A549 (cell line): ENCODE measurements at regions not wholly inside any gene's neighbourhood (a gene's known extent, or its start where the extent isn't known, plus 50 kb on each side); places are given as distances from the start of the nearest gene placed in this dataset.

Experiments used
- ATAC-seq, 2 experiments: fragments of 200-7000 bp in 1 of 2; fragments of >200 bp in 1 of 2; cut with Nextera tagmentation in 1 of 2; cut with Tn5 transposase in 1 of 2; 3 replicates each; pipeline versions ENCODE4 v1.8.0 to v1.9.1; 2018 to 2020; ENCODE audit warnings: mild to moderate bottlenecking in 1 of 2, moderate library complexity in 1 of 2
- CTCF ChIA-PET: fragments of 300-600 bp; sonication (Branson Sonifier 250); formaldehyde crosslinking; extraction: SDS; loops from one replicate; lab custom pipeline; 2021; ENCODE audit warnings: antibody characterized with exemption, inconsistent platforms; lab: Yijun Ruan, JAX
- POLR2A ChIA-PET: fragments of 350-600 bp; formaldehyde crosslinking; extraction: SDS; loops from one replicate; lab custom pipeline; 2021; ENCODE audit warnings: antibody characterized with exemption, inconsistent platforms; lab: Yijun Ruan, JAX
- DNase-seq, 2 experiments: peaks; one replicate each; pipeline versions ENCODE4 v3.0.0 to v3.0.0-alpha.2; 2011 to 2016; ENCODE audit warnings: low read depth in 1 of 2, low spot score in 1 of 2
- FAIRE-seq: peaks from 2 replicates; lab custom pipeline; 2011; peaks lifted over from hg19 to GRCh38; lab: Jason Lieb, UNC
- H3K27ac ChIP-seq, 2 experiments: fragments of >200 bp; sonication (Bioruptor Twin); formaldehyde crosslinking; 3 replicates each; pipeline ENCODE4 v1.5.1; 2016 to 2017
- H3K4me1 ChIP-seq: fragments of >200 bp; sonication (Bioruptor Twin); formaldehyde crosslinking; 3 replicates; pipeline ENCODE4 v1.6.1; 2016
- H3K4me2 ChIP-seq: fragments of >200 bp; sonication (Bioruptor Twin); formaldehyde crosslinking; 3 replicates; pipeline ENCODE4 v1.6.1; 2016
- H3K4me3 ChIP-seq: fragments of >200 bp; sonication (Bioruptor Twin); formaldehyde crosslinking; 3 replicates; pipeline ENCODE4 v1.5.1; 2016
- H3K9me3 ChIP-seq: fragments of >200 bp; sonication (Bioruptor Twin); formaldehyde crosslinking; 3 replicates; pipeline ENCODE4 v1.6.1; 2016
- CEBPB ChIP-seq, 2 experiments: fragments of >200 bp in 1 of 2; sonication (Bioruptor Twin) in 1 of 2; formaldehyde crosslinking in 1 of 2; IDR thresholded peaks; 2 replicates each; pipeline ENCODE4 v1.6.1; 2012 to 2016
- FOSB ChIP-seq: fragments of 250-450 bp; sonication (Bioruptor Pico); IDR thresholded peaks from 2 replicates; pipeline ENCODE4 v1.5.0; 2020; ENCODE audit warnings: mild to moderate bottlenecking, moderate library complexity
- FOSL2 ChIP-seq, 2 experiments: fragments of 450-650 bp in 1 of 2; fragments of >200 bp in 1 of 2; sonication (Bioruptor Twin) in 1 of 2; formaldehyde crosslinking; IDR thresholded peaks; 2 replicates each; pipeline versions ENCODE4 v1.5.0 to v1.6.1; 2016 to 2020; ENCODE audit warnings: mild to moderate bottlenecking in 1 of 2, moderate library complexity in 1 of 2
- FOXS1 ChIP-seq: fragments of 250-450 bp; sonication (Bioruptor Pico); IDR thresholded peaks from 2 replicates; pipeline ENCODE4 v1.5.0; 2020; ENCODE audit warnings: mild to moderate bottlenecking, moderate library complexity
- HDAC2 ChIP-seq: fragments of 200-600 bp; sonication (generic); IDR thresholded peaks from 2 replicates; pipeline ENCODE4 v1.6.1; 2016
- HOXA7 ChIP-seq: fragments of 250-450 bp; sonication (Bioruptor Pico); IDR thresholded peaks from 2 replicates; pipeline ENCODE4 v1.5.0; 2020; ENCODE audit warnings: mild to moderate bottlenecking, moderate library complexity
- HOXB5 ChIP-seq: fragments of 250-450 bp; sonication (Bioruptor Pico); IDR thresholded peaks from 2 replicates; pipeline ENCODE4 v1.5.0; 2020; ENCODE audit warnings: mild to moderate bottlenecking, moderate library complexity
- JUNB ChIP-seq: fragments of >200 bp; sonication (Bioruptor Twin); formaldehyde crosslinking; IDR thresholded peaks from 2 replicates; pipeline ENCODE4 v1.6.1; 2016
- KDM5A ChIP-seq: fragments of 200-600 bp; sonication (generic); IDR thresholded peaks from 2 replicates; pipeline ENCODE4 v1.6.1; 2016; ENCODE audit warnings: antibody characterized with exemption, mild to moderate bottlenecking
- MAFK ChIP-seq: fragments of 450-650 bp; IDR thresholded peaks from 2 replicates; pipeline ENCODE4 v1.6.1; 2014; ENCODE audit not compliant: partially characterized antibody
- MAZ ChIP-seq: fragments of 150-350 bp; IDR thresholded peaks from 2 replicates; pipeline ENCODE4 v1.6.1; 2014; ENCODE audit warnings: antibody characterized with exemption, low read depth, low read length, borderline replicate concordance
- MYC ChIP-seq: IDR thresholded peaks from 2 replicates; pipeline ENCODE4 v1.6.1; 2012; ENCODE audit warnings: mild to moderate bottlenecking, inconsistent platforms, low read length, improper control_type of control experiment, borderline replicate concordance
- NFE2L2 ChIP-seq: fragments of 150-350 bp; conservative IDR thresholded peaks from 2 replicates; pipeline ENCODE4 v1.6.1; 2014; ENCODE audit warnings: low read length
- PHF8 ChIP-seq: fragments of 200-600 bp; sonication (generic); IDR thresholded peaks from 2 replicates; pipeline ENCODE4 v1.6.1; 2016; ENCODE audit warnings: low read depth, mild to moderate bottlenecking, antibody characterized with exemption, moderate library complexity, borderline replicate concordance
- RAD21 ChIP-seq, 2 experiments: fragments of >200 bp in 1 of 2; sonication (Bioruptor Twin) in 1 of 2; formaldehyde crosslinking in 1 of 2; IDR thresholded peaks in 1 of 2; conservative IDR thresholded peaks in 1 of 2; 2 replicates in 1 of 2; 3 replicates in 1 of 2; pipeline ENCODE4 v1.6.1; 2012 to 2018; ENCODE audit warnings: inconsistent platforms in 1 of 2
- RARB ChIP-seq: fragments of 250-450 bp; sonication (Bioruptor Pico); IDR thresholded peaks from 2 replicates; pipeline ENCODE4 v1.8.0; 2021; ENCODE audit warnings: mild to moderate bottlenecking, moderate library complexity
- RCOR1 ChIP-seq: fragments of 150-350 bp; IDR thresholded peaks from 2 replicates; pipeline ENCODE4 v1.6.1; 2014; ENCODE audit warnings: antibody characterized with exemption, low read length, low read depth
- ZSCAN20 ChIP-seq: fragments of 250-450 bp; sonication (Bioruptor Pico); IDR thresholded peaks from 2 replicates; pipeline ENCODE4 v1.8.0; 2022; ENCODE audit warnings: mild to moderate bottlenecking, moderate library complexity
- WGBS: methylation state at CpG from one replicate; pipeline ENCODE4 v1.1.6; 2017; ENCODE audit errors: missing lambda C conversion rate; 5-methylcytosine and 5-hydroxymethylcytosine counted together
- TF ChIP-seq, protein P1 (sequence below): fragments of >200 bp; sonication (Bioruptor Twin); formaldehyde crosslinking; IDR thresholded peaks from 3 replicates; pipeline ENCODE4 v1.5.1; 2016
- TF ChIP-seq, protein P2 (sequence below): IDR thresholded peaks from 2 replicates; pipeline ENCODE4 v1.6.1; 2012; ENCODE audit warnings: low read depth, borderline replicate concordance
- TF ChIP-seq, protein P3 (sequence below): fragments of 450-650 bp; IDR thresholded peaks from 2 replicates; pipeline ENCODE4 v1.6.1; 2014; ENCODE audit warnings: antibody characterized with exemption
- TF ChIP-seq, protein P4 (sequence below): IDR thresholded peaks from 2 replicates; pipeline ENCODE4 v1.6.1; 2012

DNA sequence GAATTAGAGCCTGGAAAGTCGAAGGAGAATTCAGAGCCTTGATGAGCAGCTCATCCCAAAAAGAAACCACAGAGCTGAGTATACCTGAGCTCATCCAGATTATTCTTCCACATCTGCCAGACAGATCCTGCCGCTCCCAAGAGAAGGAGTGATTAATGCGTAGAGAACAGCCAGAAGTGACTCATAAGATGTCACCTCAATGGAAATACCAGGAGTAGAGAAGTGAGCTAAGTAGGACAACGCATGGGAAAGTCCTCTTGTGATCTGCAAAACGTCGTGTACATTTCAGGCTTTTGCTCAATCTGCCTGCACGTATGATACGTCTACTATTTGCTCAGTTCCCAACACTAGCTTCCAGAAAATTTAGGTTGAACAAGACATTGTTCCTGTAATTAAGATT, 230.5 kb upstream of the AUTS2 start (continued):
- TF ChIP-seq, protein P1, sequence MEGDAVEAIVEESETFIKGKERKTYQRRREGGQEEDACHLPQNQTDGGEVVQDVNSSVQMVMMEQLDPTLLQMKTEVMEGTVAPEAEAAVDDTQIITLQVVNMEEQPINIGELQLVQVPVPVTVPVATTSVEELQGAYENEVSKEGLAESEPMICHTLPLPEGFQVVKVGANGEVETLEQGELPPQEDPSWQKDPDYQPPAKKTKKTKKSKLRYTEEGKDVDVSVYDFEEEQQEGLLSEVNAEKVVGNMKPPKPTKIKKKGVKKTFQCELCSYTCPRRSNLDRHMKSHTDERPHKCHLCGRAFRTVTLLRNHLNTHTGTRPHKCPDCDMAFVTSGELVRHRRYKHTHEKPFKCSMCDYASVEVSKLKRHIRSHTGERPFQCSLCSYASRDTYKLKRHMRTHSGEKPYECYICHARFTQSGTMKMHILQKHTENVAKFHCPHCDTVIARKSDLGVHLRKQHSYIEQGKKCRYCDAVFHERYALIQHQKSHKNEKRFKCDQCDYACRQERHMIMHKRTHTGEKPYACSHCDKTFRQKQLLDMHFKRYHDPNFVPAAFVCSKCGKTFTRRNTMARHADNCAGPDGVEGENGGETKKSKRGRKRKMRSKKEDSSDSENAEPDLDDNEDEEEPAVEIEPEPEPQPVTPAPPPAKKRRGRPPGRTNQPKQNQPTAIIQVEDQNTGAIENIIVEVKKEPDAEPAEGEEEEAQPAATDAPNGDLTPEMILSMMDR = no peak
- TF ChIP-seq CEBPB (IDR thresholded peaks at IDR 0.05) (0 out of 4 replicates have a peak, but pooled peaks of 1 of the 2 experiments have one; percentile 21), MAFK (no peak), MYC (no peak), MAZ (no peak), RCOR1 (no peak), FOSB (CRISPR knock-in tag) (no peak), FOXS1 (CRISPR knock-in tag) (no peak), HOXB5 (CRISPR knock-in tag) (peak; percentile 91; the same call in 1 of the 2 replicates), KDM5A (no peak), RARB (CRISPR knock-in tag) (no peak), HOXA7 (CRISPR knock-in tag) (no peak), RAD21 (conservative IDR thresholded peaks at IDR 0.05 in 1 of 2, IDR thresholded peaks at IDR 0.05 in 1 of 2) (peak in 1 of 2 experiments; percentile 14; a peak in 1 of 5 replicates), NFE2L2 (no peak), FOSL2 (IDR thresholded peaks at IDR 0.05) (peak; percentile 57), FOSL2 (CRISPR knock-in tag; IDR thresholded peaks at IDR 0.05) (peak; percentile 65), ZSCAN20 (no peak)
- TF ChIP-seq, protein P2, sequence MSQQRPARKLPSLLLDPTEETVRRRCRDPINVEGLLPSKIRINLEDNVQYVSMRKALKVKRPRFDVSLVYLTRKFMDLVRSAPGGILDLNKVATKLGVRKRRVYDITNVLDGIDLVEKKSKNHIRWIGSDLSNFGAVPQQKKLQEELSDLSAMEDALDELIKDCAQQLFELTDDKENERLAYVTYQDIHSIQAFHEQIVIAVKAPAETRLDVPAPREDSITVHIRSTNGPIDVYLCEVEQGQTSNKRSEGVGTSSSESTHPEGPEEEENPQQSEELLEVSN = no peak
- TF ChIP-seq, protein P3, sequence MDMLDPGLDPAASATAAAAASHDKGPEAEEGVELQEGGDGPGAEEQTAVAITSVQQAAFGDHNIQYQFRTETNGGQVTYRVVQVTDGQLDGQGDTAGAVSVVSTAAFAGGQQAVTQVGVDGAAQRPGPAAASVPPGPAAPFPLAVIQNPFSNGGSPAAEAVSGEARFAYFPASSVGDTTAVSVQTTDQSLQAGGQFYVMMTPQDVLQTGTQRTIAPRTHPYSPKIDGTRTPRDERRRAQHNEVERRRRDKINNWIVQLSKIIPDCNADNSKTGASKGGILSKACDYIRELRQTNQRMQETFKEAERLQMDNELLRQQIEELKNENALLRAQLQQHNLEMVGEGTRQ = no peak
- TF ChIP-seq, protein P4, sequence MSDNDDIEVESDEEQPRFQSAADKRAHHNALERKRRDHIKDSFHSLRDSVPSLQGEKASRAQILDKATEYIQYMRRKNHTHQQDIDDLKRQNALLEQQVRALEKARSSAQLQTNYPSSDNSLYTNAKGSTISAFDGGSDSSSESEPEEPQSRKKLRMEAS = peak; percentile 40; the same call in 1 of the 2 replicates

DNA sequence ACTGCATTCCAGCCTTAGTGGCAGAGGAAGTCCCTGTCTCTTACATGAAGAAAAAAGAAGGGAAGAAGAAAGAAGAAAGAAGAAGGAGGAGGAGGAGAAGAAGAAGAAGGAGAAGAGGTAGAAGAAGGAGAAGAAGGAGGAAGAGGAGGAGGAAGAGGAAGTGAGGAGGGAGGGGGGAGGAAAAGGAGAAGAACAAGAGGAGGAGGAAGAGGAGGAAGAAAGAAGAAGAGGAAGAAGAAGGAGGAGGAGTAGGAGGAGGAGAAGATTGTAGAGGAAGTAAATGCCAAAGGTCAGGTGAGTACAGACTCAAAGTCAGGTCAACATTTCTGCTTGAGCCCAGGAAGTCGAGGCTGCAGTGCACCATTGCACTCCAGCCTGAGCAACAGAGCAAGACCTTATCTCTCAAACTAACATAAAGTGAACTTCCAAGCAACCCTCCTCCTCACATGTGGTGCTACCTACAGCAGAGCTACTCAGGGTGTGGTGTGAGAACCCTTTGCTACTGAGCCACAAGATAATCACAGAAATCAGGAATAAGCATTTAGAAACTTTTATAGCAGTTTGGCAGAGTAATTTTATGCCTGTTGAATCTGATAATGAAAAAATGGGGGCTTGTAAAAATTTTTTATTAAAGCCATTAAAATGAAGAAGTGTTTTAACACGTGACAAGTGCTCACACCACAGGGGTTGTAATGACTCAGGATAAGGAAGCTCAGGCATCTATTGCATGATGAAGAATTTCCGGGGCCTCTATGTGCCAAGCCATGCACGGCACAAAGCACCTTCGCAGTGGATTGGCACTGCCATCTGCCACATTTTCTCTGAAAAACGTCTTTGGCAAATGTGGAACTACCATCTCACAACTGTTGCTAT, 224.9 kb upstream of the AUTS2 start:
- H3K27ac ChIP-seq = peak overlapping the region; percentile 20 to 67; a peak in 3 of 6 replicates
- TF ChIP-seq PHF8 (no peak), JUNB (no peak), RAD21 (conservative IDR thresholded peaks at IDR 0.05 in 1 of 2, IDR thresholded peaks at IDR 0.05 in 1 of 2) (0 out of 5 replicates have a peak, but pooled peaks of 1 of the 2 experiments have one; percentile 20), HDAC2 (no peak)
- TF ChIP-seq, protein P1 = no peak
- TF ChIP-seq, all 56 proteins: peak for 1
- H3K4me3 ChIP-seq = no peak overlapping the region
- 17% methylated on average over 6 of the region's 6 CpGs for WGBS
- peaks cover 15% of the 10 kb centered on the region for H3K4me1 ChIP-seq
- peak overlapping the region; percentile 35 for H3K4me2 ChIP-seq
- no peaks in the 10 kb centered on the region for H3K9me3 ChIP-seq
- CTCF ChIA-PET = no interaction called here
- FAIRE-seq = no peak
- peak in 1 of 2 experiments; percentile 45; a peak in 1 of 6 replicates for ATAC-seq
- peak in 1 of 2 experiments; percentile 37 for DNase-seq
- POLR2A ChIA-PET = no interaction called here
